Stomach (tissue), 8 donors: ENCODE measurements at regions not wholly inside any gene's neighbourhood (a gene's known extent, or its start where the extent isn't known, plus 50 kb on each side); places are given as distances from the start of the nearest gene placed in this dataset.

Experiments used
- DNase-seq, 2 donors: peaks; one replicate each; pipeline versions ENCODE4 v3.0.0 to v3.0.0-alpha.2; 2013 to 2019
- H3K27ac ChIP-seq, 5 donors: fragments of 200-600 bp in 4 of 5; sonication (generic) in 4 of 5; one replicate each; pipeline ENCODE4 v1.5.1; 2013 to 2019; ENCODE audit warnings: mild to moderate bottlenecking in 1 of 5, moderate library complexity in 1 of 5
- H3K27me3 ChIP-seq, 3 donors: fragments of 200-600 bp; sonication (generic); one replicate each; pipeline ENCODE4 v1.5.1; 2017 to 2019; ENCODE audit warnings: mixed run types in 1 of 3
- H3K36me3 ChIP-seq, 4 donors: fragments of 200-600 bp; sonication (generic); 1 replicate in 3 of 4; 2 replicates in 1 of 4; pipeline ENCODE4 v1.5.1; 2016 to 2019
- H3K4me1 ChIP-seq, 4 donors: fragments of 200-600 bp; sonication (generic); one replicate each; pipeline ENCODE4 v1.5.1; 2016 to 2019
- H3K4me3 ChIP-seq, 4 donors: fragments of 200-600 bp; sonication (generic) in 3 of 4; one replicate each; pipeline ENCODE4 v1.5.1; 2016 to 2019; ENCODE audit warnings: mild to moderate bottlenecking in 1 of 4
- H3K9me3 ChIP-seq, 4 donors: fragments of 200-600 bp; sonication (generic); one replicate each; pipeline ENCODE4 v1.5.1; 2016 to 2019
- CTCF ChIP-seq, 7 experiments: fragments of 450-650 bp in 4 of 7; fragments of 200-600 bp in 3 of 7; sonication (generic) in 3 of 7; IDR thresholded peaks; one replicate each; pipeline ENCODE4 v1.5.1; 2016 to 2019; ENCODE audit warnings: antibody characterized with exemption in 7 of 7, control low read depth in 2 of 7, mild to moderate bottlenecking in 1 of 7
- EP300 ChIP-seq: sonication (generic); formaldehyde crosslinking; IDR thresholded peaks from one replicate; pipeline ENCODE4 v1.6.1; 2017; ENCODE audit warnings: antibody characterized with exemption
- POLR2A ChIP-seq, 4 donors: fragments of 450-650 bp; IDR thresholded peaks; one replicate each; pipeline ENCODE4 v1.6.1; 2016; ENCODE audit warnings: antibody characterized with exemption in 4 of 4, control low read depth in 2 of 4, mild to moderate bottlenecking in 1 of 4, moderate library complexity in 1 of 4
- POLR2AphosphoS5 ChIP-seq, 3 donors: sonication (generic); formaldehyde crosslinking; IDR thresholded peaks; one replicate each; pipeline ENCODE4 v1.6.1; 2016; ENCODE audit warnings: antibody characterized with exemption in 3 of 3
- WGBS, 5 donors: extraction: QIAGEN DNeasy Blood & Tissue Kit in 3 of 5; methylation state at CpG; one replicate each; pipeline versions ENCODE4 v1.1.5 to v1.1.7; 2013 to 2018; 5-methylcytosine and 5-hydroxymethylcytosine counted together
- intact Hi-C: fragments of 100-400 bp; cut with DNase I; formaldehyde crosslinking; loops from one replicate; pipeline ENCODE4 v1.15.1; 2023; ENCODE audit warnings: low total_unique reads
- donor health status: healthy with polysubstance abuse.
- donor health status: Bipolar disorder and iron deficiency.
- donor health status: healthy.

- H3K4me1 ChIP-seq: no peaks in the 10 kb centered on the region
- no peak overlapping the region for H3K4me3 ChIP-seq
- no peaks in the 10 kb centered on the region for H3K27me3 ChIP-seq
- no peaks in the 10 kb centered on the region for H3K9me3 ChIP-seq
- intact Hi-C loops: no loop called here
- no peak for DNase-seq
- H3K27ac ChIP-seq: no peak overlapping the region
- TF ChIP-seq POLR2AphosphoS5 (IDR thresholded peaks at IDR 0.05): no peak
- no peak for TF ChIP-seq EP300
- TF ChIP-seq POLR2A (IDR thresholded peaks at IDR 0.05): no peak
- no peak for TF ChIP-seq CTCF (IDR thresholded peaks at IDR 0.05)
- H3K36me3 ChIP-seq: no peaks in the 10 kb centered on the region
These were observed 176.4 kb upstream of the FMR1 start for GRCh38 chrX:147735364-147735763.

GRCh38 chrX:147736045-147736444, 175.7 kb upstream of the FMR1 start:
- 10 to 27% (median 19%) methylated on average over 5 of the region's 5 CpGs; no CpG with 5 or more reads in 1 of the 5 donors for WGBS, 5 donors
- Histone ChIP-seq H3K4me1 (no peaks in the 10 kb centered on the region), H3K36me3 (no peaks in the 10 kb centered on the region), H3K27ac (no peak overlapping the region), H3K27me3 (no peaks in the 10 kb centered on the region), H3K4me3 (no peak overlapping the region), H3K9me3 (no peaks in the 10 kb centered on the region)
- TF ChIP-seq CTCF (IDR thresholded peaks at IDR 0.05) (no peak), POLR2A (IDR thresholded peaks at IDR 0.05) (no peak), EP300 (no peak), POLR2AphosphoS5 (IDR thresholded peaks at IDR 0.05) (no peak)
- no peak for DNase-seq
- intact Hi-C loops: no loop called here

GRCh38 chrX:147737690-147738089, 174.0 kb upstream of the FMR1 start:
- TF ChIP-seq EP300 (no peak), POLR2AphosphoS5 (IDR thresholded peaks at IDR 0.05) (no peak), CTCF (IDR thresholded peaks at IDR 0.05) (no peak), POLR2A (IDR thresholded peaks at IDR 0.05) (no peak)
- Histone ChIP-seq H3K27ac (no peak overlapping the region), H3K4me3 (no peak overlapping the region), H3K9me3 (no peaks in the 10 kb centered on the region), H3K4me1 (no peaks in the 10 kb centered on the region), H3K36me3 (no peaks in the 10 kb centered on the region), H3K27me3 (no peaks in the 10 kb centered on the region)
- WGBS, 5 donors: 71 to 80% (median 73%) methylated on average over 3 of the region's 3 CpGs
- DNase-seq: no peak
- intact Hi-C loops: no loop called here

GRCh38 chrX:147738265-147738664, 173.5 kb upstream of the FMR1 start:
- H3K27ac ChIP-seq: no peak overlapping the region
- peak in 1 of 2 donors; percentile 2 for DNase-seq
- H3K4me3 ChIP-seq: no peak overlapping the region
- H3K27me3 ChIP-seq: no peaks in the 10 kb centered on the region
- H3K36me3 ChIP-seq: no peaks in the 10 kb centered on the region
- intact Hi-C loops: no loop called here
- WGBS, 5 donors: 57 to 80% (median 68%) methylated on average over 3 of the region's 3 CpGs
- TF ChIP-seq POLR2AphosphoS5 (IDR thresholded peaks at IDR 0.05) (no peak), EP300 (no peak)
- H3K9me3 ChIP-seq: no peaks in the 10 kb centered on the region
- H3K4me1 ChIP-seq: no peaks in the 10 kb centered on the region

- no peak overlapping the region for H3K4me3 ChIP-seq
- WGBS, 5 donors: 22 to 45% (median 32%) methylated on average over 1 of the region's 1 CpG
- no peaks in the 10 kb centered on the region for H3K27me3 ChIP-seq
- no peaks in the 10 kb centered on the region for H3K36me3 ChIP-seq
- H3K9me3 ChIP-seq: no peaks in the 10 kb centered on the region
- no peak overlapping the region for H3K27ac ChIP-seq
- intact Hi-C loops: no loop called here
- TF ChIP-seq POLR2AphosphoS5 (IDR thresholded peaks at IDR 0.05) (no peak), CTCF (IDR thresholded peaks at IDR 0.05) (no peak), POLR2A (IDR thresholded peaks at IDR 0.05) (no peak), EP300 (no peak)
- no peak for DNase-seq
- no peaks in the 10 kb centered on the region for H3K4me1 ChIP-seq
These were observed 172.5 kb upstream of the FMR1 start for GRCh38 chrX:147739196-147739595.
